ENCODE measurements at regions not wholly inside any gene's neighbourhood (a gene's known extent, or its start where the extent isn't known, plus 50 kb on each side); places are given as distances from the start of the nearest gene placed in this dataset.

- no peaks in the 10 kb centered on the region for H3K9me3 ChIP-seq (ENCODE audit: control insufficient read depth in 2 of 2, low read length in 2 of 2)
- no peaks in the 10 kb centered on the region for H3K36me3 ChIP-seq (ENCODE audit: control insufficient read depth in 2 of 2, insufficient read depth in 2 of 2, low read length in 2 of 2)
- no peak overlapping the region for H3K27ac ChIP-seq (ENCODE audit: low read length)
- peaks cover 27 to 31% of the 10 kb centered on the region in 2 donors for H3K27me3 ChIP-seq (ENCODE audit: control insufficient read depth in 1 of 2, insufficient read depth in 2 of 2, low read length in 2 of 2)
- no peak overlapping the region for H3K9ac ChIP-seq (ENCODE audit: low read length in 2 of 2)
- H3K4me3 ChIP-seq (ENCODE audit: low read length in 2 of 2): no peak overlapping the region
- H3K4me1 ChIP-seq (ENCODE audit: control insufficient read depth, insufficient read depth, low read length): no peaks in the 10 kb centered on the region
Observed at GRCh38 chr19:30219702-30220101, 152.5 kb upstream of the ZNF536 start.

- H3K27ac ChIP-seq (ENCODE audit: low read length): no peak overlapping the region
- H3K4me1 ChIP-seq (ENCODE audit: control insufficient read depth, insufficient read depth, low read length): peaks cover 9% of the 10 kb centered on the region
- H3K36me3 ChIP-seq (ENCODE audit: control insufficient read depth in 2 of 2, insufficient read depth in 2 of 2, low read length in 2 of 2): no peaks in the 10 kb centered on the region
- peaks cover 33 to 44% of the 10 kb centered on the region in 2 donors for H3K27me3 ChIP-seq (ENCODE audit: control insufficient read depth in 1 of 2, insufficient read depth in 2 of 2, low read length in 2 of 2)
- no peaks in the 10 kb centered on the region for H3K9me3 ChIP-seq (ENCODE audit: control insufficient read depth in 2 of 2, low read length in 2 of 2)
- H3K9ac ChIP-seq (ENCODE audit: low read length in 2 of 2): no peak overlapping the region
- no peak overlapping the region for H3K4me3 ChIP-seq (ENCODE audit: low read length in 2 of 2)
Observed at GRCh38 chr19:30221176-30221575, 151.0 kb upstream of the ZNF536 start.

GRCh38 chr19:30222428-30222873 lies 149.7 kb upstream of the ZNF536 start:
- no peak overlapping the region for H3K4me3 ChIP-seq (ENCODE audit: low read length in 2 of 2)
- no peak overlapping the region for H3K9ac ChIP-seq (ENCODE audit: low read length in 2 of 2)
- peaks cover 37 to 57% of the 10 kb centered on the region in 2 donors for H3K27me3 ChIP-seq (ENCODE audit: control insufficient read depth in 1 of 2, insufficient read depth in 2 of 2, low read length in 2 of 2)

GRCh38 chr19:30222992-30223865 lies 149.0 kb upstream of the ZNF536 start:
- Histone ChIP-seq H3K27ac (ENCODE audit: low read length) (no peak overlapping the region), H3K4me3 (ENCODE audit: low read length in 2 of 2) (no peak overlapping the region), H3K4me1 (ENCODE audit: control insufficient read depth, insufficient read depth, low read length) (peaks cover 29% of the 10 kb centered on the region), H3K27me3 (ENCODE audit: control insufficient read depth in 1 of 2, insufficient read depth in 2 of 2, low read length in 2 of 2) (peaks cover 38 to 60% of the 10 kb centered on the region in 2 donors), H3K9me3 (ENCODE audit: control insufficient read depth in 2 of 2, low read length in 2 of 2) (no peaks in the 10 kb centered on the region), H3K36me3 (ENCODE audit: control insufficient read depth in 2 of 2, insufficient read depth in 2 of 2, low read length in 2 of 2) (no peaks in the 10 kb centered on the region), H3K9ac (ENCODE audit: low read length in 2 of 2) (no peak overlapping the region)

More at GRCh38 chr19:30222428-30222873, 149.7 kb upstream of the ZNF536 start:
- no peaks in the 10 kb centered on the region for H3K9me3 ChIP-seq (ENCODE audit: control insufficient read depth in 2 of 2, low read length in 2 of 2)
- H3K27ac ChIP-seq (ENCODE audit: low read length): no peak overlapping the region
- H3K36me3 ChIP-seq (ENCODE audit: control insufficient read depth in 2 of 2, insufficient read depth in 2 of 2, low read length in 2 of 2): no peaks in the 10 kb centered on the region
- H3K4me1 ChIP-seq (ENCODE audit: control insufficient read depth, insufficient read depth, low read length): peaks cover 21% of the 10 kb centered on the region

GRCh38 chr19:30223866-30224688 lies 148.1 kb upstream of the ZNF536 start:
- Histone ChIP-seq H3K27ac (ENCODE audit: low read length) (no peak overlapping the region), H3K9ac (ENCODE audit: low read length in 2 of 2) (no peak overlapping the region), H3K27me3 (ENCODE audit: control insufficient read depth in 1 of 2, insufficient read depth in 2 of 2, low read length in 2 of 2) (peaks cover 40 to 68% of the 10 kb centered on the region in 2 donors), H3K4me3 (ENCODE audit: low read length in 2 of 2) (no peak overlapping the region), H3K9me3 (ENCODE audit: control insufficient read depth in 2 of 2, low read length in 2 of 2) (no peaks in the 10 kb centered on the region), H3K36me3 (ENCODE audit: control insufficient read depth in 2 of 2, insufficient read depth in 2 of 2, low read length in 2 of 2) (no peaks in the 10 kb centered on the region), H3K4me1 (ENCODE audit: control insufficient read depth, insufficient read depth, low read length) (peaks cover 36% of the 10 kb centered on the region)

GRCh38 chr19:30224689-30225606 lies 147.2 kb upstream of the ZNF536 start:
- Histone ChIP-seq H3K9me3 (ENCODE audit: control insufficient read depth in 2 of 2, low read length in 2 of 2) (no peaks in the 10 kb centered on the region), H3K4me1 (ENCODE audit: control insufficient read depth, insufficient read depth, low read length) (peaks cover 36% of the 10 kb centered on the region), H3K4me3 (ENCODE audit: low read length in 2 of 2) (peak overlapping the region; percentile 50 to 53), H3K27me3 (ENCODE audit: control insufficient read depth in 1 of 2, insufficient read depth in 2 of 2, low read length in 2 of 2) (peaks cover 45 to 72% of the 10 kb centered on the region in 2 donors), H3K36me3 (ENCODE audit: control insufficient read depth in 2 of 2, insufficient read depth in 2 of 2, low read length in 2 of 2) (no peaks in the 10 kb centered on the region), H3K27ac (ENCODE audit: low read length) (no peak overlapping the region), H3K9ac (ENCODE audit: low read length in 2 of 2) (no peak overlapping the region)

- Histone ChIP-seq H3K4me1 (ENCODE audit: control insufficient read depth, insufficient read depth, low read length) (peaks cover 36% of the 10 kb centered on the region), H3K27me3 (ENCODE audit: control insufficient read depth in 1 of 2, insufficient read depth in 2 of 2, low read length in 2 of 2) (peaks cover 47 to 74% of the 10 kb centered on the region in 2 donors), H3K9ac (ENCODE audit: low read length in 2 of 2) (no peak overlapping the region), H3K27ac (ENCODE audit: low read length) (no peak overlapping the region), H3K4me3 (ENCODE audit: low read length in 2 of 2) (peak overlapping the region; percentile 53 to 71), H3K36me3 (ENCODE audit: control insufficient read depth in 2 of 2, insufficient read depth in 2 of 2, low read length in 2 of 2) (no peaks in the 10 kb centered on the region), H3K9me3 (ENCODE audit: control insufficient read depth in 2 of 2, low read length in 2 of 2) (no peaks in the 10 kb centered on the region)
Observed at GRCh38 chr19:30225676-30226463, 146.3 kb upstream of the ZNF536 start.

GRCh38 chr19:30226464-30227011 lies 145.6 kb upstream of the ZNF536 start:
- Histone ChIP-seq H3K27ac (ENCODE audit: low read length) (no peak overlapping the region), H3K27me3 (ENCODE audit: control insufficient read depth in 1 of 2, insufficient read depth in 2 of 2, low read length in 2 of 2) (peaks cover 49 to 79% of the 10 kb centered on the region in 2 donors), H3K9me3 (ENCODE audit: control insufficient read depth in 2 of 2, low read length in 2 of 2) (no peaks in the 10 kb centered on the region), H3K36me3 (ENCODE audit: control insufficient read depth in 2 of 2, insufficient read depth in 2 of 2, low read length in 2 of 2) (no peaks in the 10 kb centered on the region), H3K4me1 (ENCODE audit: control insufficient read depth, insufficient read depth, low read length) (peaks cover 36% of the 10 kb centered on the region), H3K4me3 (ENCODE audit: low read length in 2 of 2) (peak overlapping the region; percentile 71 to 79), H3K9ac (ENCODE audit: low read length in 2 of 2) (peak overlapping the region in 1 of 2 donors; percentile 26)

GRCh38 chr19:30227012-30227621 lies 145.1 kb upstream of the ZNF536 start:
- Histone ChIP-seq H3K9me3 (ENCODE audit: control insufficient read depth in 2 of 2, low read length in 2 of 2) (no peaks in the 10 kb centered on the region), H3K27ac (ENCODE audit: low read length) (no peak overlapping the region), H3K4me1 (ENCODE audit: control insufficient read depth, insufficient read depth, low read length) (peaks cover 36% of the 10 kb centered on the region), H3K9ac (ENCODE audit: low read length in 2 of 2) (peak overlapping the region; percentile 26 to 60), H3K4me3 (ENCODE audit: low read length in 2 of 2) (peak overlapping the region; percentile 71 to 79), H3K36me3 (ENCODE audit: control insufficient read depth in 2 of 2, insufficient read depth in 2 of 2, low read length in 2 of 2) (no peaks in the 10 kb centered on the region), H3K27me3 (ENCODE audit: control insufficient read depth in 1 of 2, insufficient read depth in 2 of 2, low read length in 2 of 2) (peaks cover 51 to 83% of the 10 kb centered on the region in 2 donors)

Data from stomach smooth muscle (tissue), 2 donors.